Stimulated activated CD4-positive, alpha-beta T cell treated with anti-CD3 and anti-CD28 coated beads, Interleukin-1b, Interleukin-23, amount 100 ng/mL, for 4 hours (primary cell): ENCODE measurements at regions not wholly inside any gene's neighbourhood (a gene's known extent, or its start where the extent isn't known, plus 50 kb on each side); places are given as distances from the start of the nearest gene placed in this dataset.
"Not testable (repeated sequence)": the region's sequence is repeated elsewhere in the genome, so short reads cannot be mapped to it uniquely, and the experiment has no call there.

Experiments used
- DNase-seq, 2 donors: peaks; one replicate each; pipeline ENCODE4 v3.0.0-alpha.2; 2020; ENCODE audit warnings: low read depth in 2 of 2

GRCh38 chr10:44564790-44565189 is 179.9 kb upstream of the CXCL12 start:
- no peak for DNase-seq

- no peak for DNase-seq
These were observed 181.9 kb upstream of the CXCL12 start for GRCh38 chr10:44566786-44567185.

- no peak for DNase-seq
These were observed 182.6 kb upstream of the CXCL12 start for GRCh38 chr10:44567471-44567870.

GRCh38 chr10:44569193-44570091 is 184.5 kb upstream of the CXCL12 start:
- DNase-seq: no peak

- DNase-seq: no peak
These were observed 186.8 kb upstream of the CXCL12 start for GRCh38 chr10:44571701-44572100.

- no peak for DNase-seq
These were observed 187.2 kb upstream of the CXCL12 start for GRCh38 chr10:44572146-44572545.

- no peak for DNase-seq
These were observed 188.9 kb upstream of the CXCL12 start for GRCh38 chr10:44573821-44574220.

GRCh38 chr10:44574596-44575480 is 189.9 kb upstream of the CXCL12 start:
- no peak for DNase-seq

- DNase-seq: no peak
These were observed 190.9 kb upstream of the CXCL12 start for GRCh38 chr10:44575601-44576380.

- DNase-seq: no peak
These were observed 191.8 kb upstream of the CXCL12 start for GRCh38 chr10:44576702-44577191.

- no peak for DNase-seq
These were observed 192.6 kb upstream of the CXCL12 start for GRCh38 chr10:44577533-44577932.

- DNase-seq: no peak
These were observed 193.4 kb upstream of the CXCL12 start for GRCh38 chr10:44578271-44578670.

- not testable (repeated sequence) for DNase-seq
These were observed 194.1 kb upstream of the CXCL12 start for GRCh38 chr10:44578963-44579362.

GRCh38 chr10:44581996-44582395 is 197.1 kb upstream of the CXCL12 start:
- DNase-seq: no peak

GRCh38 chr10:44587488-44588318 is 202.8 kb upstream of the CXCL12 start:
- no peak for DNase-seq

GRCh38 chr10:44589181-44589943 is 204.5 kb upstream of the CXCL12 start:
- no peak for DNase-seq

GRCh38 chr10:44589944-44590449 is 205.1 kb upstream of the CXCL12 start:
- no peak for DNase-seq

- no peak for DNase-seq
These were observed 207.0 kb upstream of the CXCL12 start for GRCh38 chr10:44591911-44592310.

- DNase-seq: no peak
These were observed 209.1 kb upstream of the CXCL12 start for GRCh38 chr10:44593952-44594351.

- no peak for DNase-seq
These were observed 222.2 kb upstream of the CXCL12 start for GRCh38 chr10:44607116-44607515.
